ENCODE measurements at regions not wholly inside any gene's neighbourhood (a gene's known extent, or its start where the extent isn't known, plus 50 kb on each side); places are given as distances from the start of the nearest gene placed in this dataset.

- Mint-ChIP-seq H3K4me3 (ENCODE audit: unreplicated experiment) (no peak overlapping the region), H3K27ac (ENCODE audit: unreplicated experiment) (no peak overlapping the region), H3K36me3 (ENCODE audit: insufficient read depth, unreplicated experiment) (no peaks in the 10 kb centered on the region), H3K9me3 (ENCODE audit: unreplicated experiment) (no peaks in the 10 kb centered on the region), H3K27me3 (ENCODE audit: insufficient read depth, unreplicated experiment) (peaks cover 4% of the 10 kb centered on the region), H3K4me1 (ENCODE audit: low read depth, unreplicated experiment) (no peaks in the 10 kb centered on the region)
- no peaks in the 10 kb centered on the region for H3K27me3 ChIP-seq (replicated peaks; ENCODE audit: control insufficient read depth, insufficient read depth, low read length)
- CTCF ChIA-PET: no interaction called here
- no TSS peak for BruUV-seq (replicated peaks)
- H3K4me3 ChIP-seq (ENCODE audit: low read depth, low read length): no peak overlapping the region
- POLR2A ChIA-PET: no interaction called here
- no peaks in the 10 kb centered on the region for H3K36me3 ChIP-seq (ENCODE audit: control insufficient read depth, insufficient read depth, low read length)
- no peak for TF ChIP-seq CTCF (IDR thresholded peaks at IDR 0.05; ENCODE audit: insufficient read depth in 1 of 2, low read depth in 1 of 2, low read length in 1 of 2, severe bottlenecking in 1 of 2, unreplicated experiment in 1 of 2)
- H3K9me3 ChIP-seq: no peaks in the 10 kb centered on the region; the same call in 1 of the 2 replicates
- intact Hi-C loops (cut with micrococcal nuclease; ENCODE audit: unreplicated experiment): no loop called here
- H3K4me1 ChIP-seq: peaks cover 4% of the 10 kb centered on the region
- DNase-seq: no peak
These were observed 206.1 kb upstream of the FSHR start for GRCh38 chr2:49360407-49360767.

GRCh38 chr2:49359721-49360406, 205.5 kb upstream of the FSHR start:
- CTCF ChIA-PET: no interaction called here
- H3K4me3 ChIP-seq (ENCODE audit: low read depth, low read length): no peak overlapping the region
- no peaks in the 10 kb centered on the region for H3K4me1 Mint-ChIP-seq (ENCODE audit: low read depth, unreplicated experiment)
- no peaks in the 10 kb centered on the region for H3K9me3 Mint-ChIP-seq (ENCODE audit: unreplicated experiment)
- no peaks in the 10 kb centered on the region for H3K36me3 ChIP-seq (ENCODE audit: control insufficient read depth, insufficient read depth, low read length)
- BruUV-seq (replicated peaks): no TSS peak
- H3K27ac Mint-ChIP-seq (ENCODE audit: unreplicated experiment): no peak overlapping the region
- peaks cover 4% of the 10 kb centered on the region for H3K27me3 Mint-ChIP-seq (ENCODE audit: insufficient read depth, unreplicated experiment)
- H3K9me3 ChIP-seq: no peaks in the 10 kb centered on the region; the same call in 1 of the 2 replicates
- H3K4me3 Mint-ChIP-seq (ENCODE audit: unreplicated experiment): no peak overlapping the region
- H3K27me3 ChIP-seq (replicated peaks; ENCODE audit: control insufficient read depth, insufficient read depth, low read length): no peaks in the 10 kb centered on the region
- no peak for TF ChIP-seq CTCF (IDR thresholded peaks at IDR 0.05; ENCODE audit: insufficient read depth in 1 of 2, low read depth in 1 of 2, low read length in 1 of 2, severe bottlenecking in 1 of 2, unreplicated experiment in 1 of 2)
- no peak for DNase-seq
- intact Hi-C loops (cut with micrococcal nuclease; ENCODE audit: unreplicated experiment): no loop called here
- no peaks in the 10 kb centered on the region for H3K36me3 Mint-ChIP-seq (ENCODE audit: insufficient read depth, unreplicated experiment)
- H3K4me1 ChIP-seq: peaks cover 4% of the 10 kb centered on the region
- POLR2A ChIA-PET: no interaction called here

GRCh38 chr2:49355611-49356010, 201.3 kb upstream of the FSHR start:
- Mint-ChIP-seq H3K36me3 (ENCODE audit: insufficient read depth, unreplicated experiment) (no peaks in the 10 kb centered on the region), H3K4me1 (ENCODE audit: low read depth, unreplicated experiment) (no peaks in the 10 kb centered on the region), H3K27ac (ENCODE audit: unreplicated experiment) (no peak overlapping the region), H3K4me3 (ENCODE audit: unreplicated experiment) (no peak overlapping the region), H3K27me3 (ENCODE audit: insufficient read depth, unreplicated experiment) (peaks cover 7% of the 10 kb centered on the region), H3K9me3 (ENCODE audit: unreplicated experiment) (no peaks in the 10 kb centered on the region)
- H3K36me3 ChIP-seq (ENCODE audit: control insufficient read depth, insufficient read depth, low read length): no peaks in the 10 kb centered on the region
- no peak for DNase-seq
- TF ChIP-seq CTCF (IDR thresholded peaks at IDR 0.05; ENCODE audit: insufficient read depth in 1 of 2, low read depth in 1 of 2, low read length in 1 of 2, severe bottlenecking in 1 of 2, unreplicated experiment in 1 of 2): no peak
- H3K4me3 ChIP-seq (ENCODE audit: low read depth, low read length): no peak overlapping the region
- intact Hi-C loops (cut with micrococcal nuclease; ENCODE audit: unreplicated experiment): no loop called here
- no peaks in the 10 kb centered on the region for H3K4me1 ChIP-seq
- no TSS peak for BruUV-seq (replicated peaks)
- no peaks in the 10 kb centered on the region; the same call in 1 of the 2 replicates for H3K9me3 ChIP-seq
- CTCF ChIA-PET: no interaction called here
- POLR2A ChIA-PET: no interaction called here
- no peaks in the 10 kb centered on the region for H3K27me3 ChIP-seq (replicated peaks; ENCODE audit: control insufficient read depth, insufficient read depth, low read length)
